Trophoblast cell (in vitro differentiated cells and primary cell): ENCODE measurements at regions not wholly inside any gene's neighbourhood (a gene's known extent, or its start where the extent isn't known, plus 50 kb on each side); places are given as distances from the start of the nearest gene placed in this dataset.

Experiments used
- DNase-seq, 2 donors: peaks; one replicate each; pipeline ENCODE4 v3.0.0-alpha.2; 2016
- H2AFZ ChIP-seq: 2 replicates; pipeline ENCODE4 v1.6.1; 2013; ENCODE audit warnings: low read length, moderate library complexity, mild to moderate bottlenecking; ENCODE audit not compliant: insufficient read depth, poor library complexity
- H2AK5ac ChIP-seq: 2 replicates; pipeline ENCODE4 v1.6.1; 2013; ENCODE audit warnings: mild to moderate bottlenecking, low read length
- H2BK120ac ChIP-seq: 2 replicates; pipeline ENCODE4 v1.6.1; 2013; ENCODE audit warnings: low read length, mild to moderate bottlenecking, moderate library complexity; ENCODE audit not compliant: insufficient read depth, poor library complexity
- H2BK12ac ChIP-seq: 2 replicates; pipeline ENCODE4 v1.6.1; 2013; ENCODE audit warnings: mild to moderate bottlenecking, low read length, moderate library complexity
- H2BK5ac ChIP-seq: 2 replicates; pipeline ENCODE4 v1.6.1; 2013; ENCODE audit warnings: low read length, low read depth, moderate library complexity, mild to moderate bottlenecking; ENCODE audit not compliant: poor library complexity
- H3K14ac ChIP-seq: 2 replicates; pipeline ENCODE4 v1.6.1; 2013; ENCODE audit warnings: mild to moderate bottlenecking, low read length
- H3K18ac ChIP-seq: 2 replicates; pipeline ENCODE4 v1.6.1; 2013; ENCODE audit warnings: mild to moderate bottlenecking, low read length
- H3K23ac ChIP-seq: 2 replicates; pipeline ENCODE4 v1.6.1; 2013; ENCODE audit warnings: low read length
- H3K27ac ChIP-seq: 2 replicates; pipeline ENCODE4 v1.5.1; 2013; ENCODE audit warnings: low read depth, mild to moderate bottlenecking, inconsistent platforms, low read length, moderate library complexity
- H3K27me3 ChIP-seq: 2 replicates; pipeline ENCODE4 v1.6.1; 2013; ENCODE audit warnings: inconsistent platforms, mild to moderate bottlenecking, low read length, moderate library complexity; ENCODE audit not compliant: insufficient read depth
- H3K36me3 ChIP-seq, 2 experiments: 1 replicate in 1 of 2; 2 replicates in 1 of 2; pipeline ENCODE4 v1.6.1; 2013; ENCODE audit warnings: low read length in 2 of 2, mild to moderate bottlenecking in 2 of 2, moderate library complexity in 1 of 2; ENCODE audit not compliant: insufficient read depth in 2 of 2, control insufficient read depth in 1 of 2
- H3K4ac ChIP-seq: 2 replicates; pipeline ENCODE4 v1.6.1; 2013; ENCODE audit warnings: low read depth, mild to moderate bottlenecking, low read length, moderate library complexity
- H3K4me1 ChIP-seq, 2 experiments: 1 replicate in 1 of 2; 2 replicates in 1 of 2; pipeline ENCODE4 v1.6.1; 2013; ENCODE audit warnings: low read length in 2 of 2, mild to moderate bottlenecking in 2 of 2, moderate library complexity in 1 of 2; ENCODE audit not compliant: insufficient read depth in 2 of 2, control insufficient read depth in 1 of 2
- H3K4me2 ChIP-seq: 2 replicates; pipeline ENCODE4 v1.6.1; 2013; ENCODE audit warnings: inconsistent platforms, mild to moderate bottlenecking, low read length, moderate library complexity
- H3K4me3 ChIP-seq: 2 replicates; pipeline ENCODE4 v1.5.1; 2013; ENCODE audit warnings: mild to moderate bottlenecking, low read depth, low read length, inconsistent platforms
- H3K79me1 ChIP-seq: one replicate; pipeline ENCODE4 v1.6.1; 2013; ENCODE audit warnings: low read length
- H3K79me2 ChIP-seq: 2 replicates; pipeline ENCODE4 v1.6.1; 2013; ENCODE audit warnings: low read length, mild to moderate bottlenecking; ENCODE audit not compliant: control insufficient read depth, insufficient read depth, poor library complexity
- H3K9ac ChIP-seq: 2 replicates; pipeline ENCODE4 v1.6.1; 2013; ENCODE audit warnings: mild to moderate bottlenecking, low read length
- H3K9me3 ChIP-seq: 2 replicates; pipeline ENCODE4 v1.6.1; 2013; ENCODE audit warnings: low read depth, mild to moderate bottlenecking, control low read depth, inconsistent platforms, low read length; ENCODE audit not compliant: insufficient read depth
- H4K12ac ChIP-seq: 2 replicates; pipeline ENCODE4 v1.6.1; 2013; ENCODE audit warnings: low read depth, mild to moderate bottlenecking, low read length, moderate library complexity
- H4K8ac ChIP-seq: 2 replicates; pipeline ENCODE4 v1.6.1; 2013; ENCODE audit warnings: low read depth, mild to moderate bottlenecking, low read length, moderate library complexity
- H4K91ac ChIP-seq: one replicate; pipeline ENCODE4 v1.6.1; 2013; ENCODE audit warnings: low read depth, mild to moderate bottlenecking, low read length, moderate library complexity
- WGBS: extraction: QIAGEN DNeasy Blood & Tissue Kit; methylation state at CpG from one replicate; pipeline ENCODE4 v1.1.7; 2013; ENCODE audit warnings: missing lambda C conversion rate; ENCODE audit not compliant: insufficient read length, insufficient coverage; ENCODE audit errors: extremely low coverage; 5-methylcytosine and 5-hydroxymethylcytosine counted together

DNA sequence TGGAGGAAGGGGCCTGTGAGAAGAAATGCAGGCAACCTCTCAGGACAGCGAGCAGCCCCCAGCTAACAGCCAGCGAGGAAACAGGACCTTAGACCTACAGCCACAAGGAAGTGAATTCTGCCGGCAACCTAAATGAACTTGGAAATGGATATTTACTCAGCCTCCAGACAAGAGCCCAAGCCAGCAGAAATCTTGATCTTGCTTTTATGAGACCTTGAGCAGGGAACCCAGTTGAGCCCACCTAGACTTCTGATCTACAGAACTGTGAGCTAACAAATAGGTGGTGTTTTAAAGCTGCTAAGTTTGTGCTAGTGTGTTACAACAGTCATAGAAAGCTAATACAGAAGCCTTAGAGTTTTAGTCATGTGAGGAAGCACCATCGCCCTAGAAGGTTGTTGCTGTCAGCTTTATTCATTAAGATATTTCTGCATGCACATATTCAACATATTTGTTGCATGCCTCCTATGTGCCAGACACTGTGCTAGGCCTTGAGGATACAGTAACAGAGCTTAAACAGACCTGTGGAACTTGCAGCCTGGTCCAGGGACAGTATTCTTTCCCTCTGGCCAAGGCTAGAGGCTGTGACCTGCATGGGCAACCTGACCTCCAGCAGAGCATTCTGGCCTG, 50.3 kb downstream of the NALF2 start:
- Histone ChIP-seq H2AFZ (no peak overlapping the region), H3K4me3 (no peak overlapping the region), H3K4me2 (no peak overlapping the region), H3K36me3 (no peaks in the 10 kb centered on the region), H3K9ac (no peak overlapping the region), H2BK5ac (no peak overlapping the region), H3K27me3 (no peaks in the 10 kb centered on the region), H3K18ac (no peak overlapping the region), H2AK5ac (no peak overlapping the region), H4K12ac (no peak overlapping the region), H3K9me3 (no peaks in the 10 kb centered on the region), H4K91ac (no peak overlapping the region), H3K14ac (no peak overlapping the region), H4K8ac (no peak overlapping the region), H3K4me1 (peaks cover 3 to 10% of the 10 kb centered on the region in 2 experiments), H3K79me1 (peaks cover 6% of the 10 kb centered on the region), H2BK120ac (no peak overlapping the region), H2BK12ac (no peak overlapping the region), H3K79me2 (no peaks in the 10 kb centered on the region), H3K4ac (no peak overlapping the region), H3K27ac (no peak overlapping the region), H3K23ac (no peak overlapping the region)
- no peak for DNase-seq
- WGBS, result no CpG with 5 or more reads among the region's 4 CpGs

- Histone ChIP-seq H2AFZ (no peak overlapping the region), H3K9ac (no peak overlapping the region), H3K14ac (no peak overlapping the region), H3K18ac (no peak overlapping the region), H3K36me3 (no peaks in the 10 kb centered on the region), H3K4ac (no peak overlapping the region), H2BK5ac (peak overlapping the region; percentile 19), H2BK12ac (peak overlapping the region; percentile 44), H3K4me3 (no peak overlapping the region), H4K12ac (peak overlapping the region; percentile 72), H3K79me2 (no peaks in the 10 kb centered on the region), H3K9me3 (no peaks in the 10 kb centered on the region), H2AK5ac (no peak overlapping the region), H3K23ac (no peak overlapping the region), H2BK120ac (peak overlapping the region; percentile 77), H3K4me1 (peaks cover 3 to 10% of the 10 kb centered on the region in 2 experiments), H4K91ac (peak overlapping the region; percentile 76), H3K79me1 (peaks cover 6% of the 10 kb centered on the region), H3K27ac (peak overlapping the region; percentile 71), H3K4me2 (no peak overlapping the region), H3K27me3 (no peaks in the 10 kb centered on the region), H4K8ac (peak overlapping the region; percentile 82)
- no CpG with 5 or more reads among the region's 6 CpGs for WGBS
- DNase-seq, result no peak
These were observed 51.4 kb downstream of the NALF2 start for GRCh38 chrX:69555481-69556041.

GRCh38 chrX:69556060-69557011, 52.2 kb downstream of the NALF2 start:
- no peak overlapping the region for H3K4me2 ChIP-seq
- no CpG with 5 or more reads among the region's 16 CpGs for WGBS
- no peak overlapping the region for H2AK5ac ChIP-seq
- H2AFZ ChIP-seq, result no peak overlapping the region
- DNase-seq, result peak; percentile 2 to 55
- no peak overlapping the region for H4K12ac ChIP-seq
- no peak overlapping the region for H3K9ac ChIP-seq
- H3K4me1 ChIP-seq, result peaks cover 3 to 10% of the 10 kb centered on the region in 2 experiments
- H3K27ac ChIP-seq, result peak overlapping the region; percentile 71
- H3K9me3 ChIP-seq, result no peaks in the 10 kb centered on the region
- H3K18ac ChIP-seq, result no peak overlapping the region
- no peaks in the 10 kb centered on the region for H3K36me3 ChIP-seq
- no peak overlapping the region for H3K14ac ChIP-seq
- no peak overlapping the region for H3K4me3 ChIP-seq
- H2BK12ac ChIP-seq, result peak overlapping the region; percentile 17
- H4K91ac ChIP-seq, result peak overlapping the region; percentile 76
- no peaks in the 10 kb centered on the region for H3K79me2 ChIP-seq
- no peak overlapping the region for H3K23ac ChIP-seq
- peak overlapping the region; percentile 24 for H2BK120ac ChIP-seq
- no peaks in the 10 kb centered on the region for H3K27me3 ChIP-seq
- peak overlapping the region; percentile 21 for H3K4ac ChIP-seq
- peak overlapping the region; percentile 82 for H4K8ac ChIP-seq
- H2BK5ac ChIP-seq, result peak overlapping the region; percentile 19
- peaks cover 6% of the 10 kb centered on the region for H3K79me1 ChIP-seq

GRCh38 chrX:69562904-69563578, 52.9 kb upstream of the EDA start:
- H3K23ac ChIP-seq, result no peak overlapping the region
- H3K36me3 ChIP-seq, result no peaks in the 10 kb centered on the region
- no peak overlapping the region for H4K8ac ChIP-seq
- no peak overlapping the region for H2AFZ ChIP-seq
- no peak overlapping the region for H3K14ac ChIP-seq
- H3K18ac ChIP-seq, result no peak overlapping the region
- no peak overlapping the region for H2AK5ac ChIP-seq
- no peaks in the 10 kb centered on the region for H3K79me2 ChIP-seq
- H3K4ac ChIP-seq, result no peak overlapping the region
- no peak overlapping the region for H3K9ac ChIP-seq
- no peak overlapping the region for H3K27ac ChIP-seq
- H3K79me1 ChIP-seq, result no peaks in the 10 kb centered on the region
- peaks cover 0 to 3% of the 10 kb centered on the region in 2 experiments for H3K4me1 ChIP-seq
- no peak overlapping the region for H4K91ac ChIP-seq
- no peak overlapping the region for H4K12ac ChIP-seq
- WGBS, result no CpG with 5 or more reads among the region's 1 CpG
- H3K4me3 ChIP-seq, result no peak overlapping the region
- no peaks in the 10 kb centered on the region for H3K9me3 ChIP-seq
- DNase-seq, result no peak
- H2BK120ac ChIP-seq, result no peak overlapping the region
- H3K4me2 ChIP-seq, result no peak overlapping the region
- no peaks in the 10 kb centered on the region for H3K27me3 ChIP-seq
- no peak overlapping the region for H2BK12ac ChIP-seq
- H2BK5ac ChIP-seq, result no peak overlapping the region
